OCI-LY3 (cell line): ENCODE measurements at regions not wholly inside any gene's neighbourhood (a gene's known extent, or its start where the extent isn't known, plus 50 kb on each side); places are given as distances from the start of the nearest gene placed in this dataset.

Experiments used
- EZH2phosphoT487 ChIP-seq: fragments of 200-600 bp; shearing (Covaris generic); IDR thresholded peaks from 2 replicates; pipeline ENCODE4 v1.6.1; 2018; ENCODE audit warnings: antibody characterized with exemption, mixed run types, low read depth
- TF ChIP-seq, protein P1 (sequence below): fragments of 200-600, 300-600 bp; sonication (generic); IDR thresholded peaks from 2 replicates; pipeline ENCODE4 v1.5.1; 2014; ENCODE audit warnings: antibody characterized with exemption, low read length, low read depth

DNA sequence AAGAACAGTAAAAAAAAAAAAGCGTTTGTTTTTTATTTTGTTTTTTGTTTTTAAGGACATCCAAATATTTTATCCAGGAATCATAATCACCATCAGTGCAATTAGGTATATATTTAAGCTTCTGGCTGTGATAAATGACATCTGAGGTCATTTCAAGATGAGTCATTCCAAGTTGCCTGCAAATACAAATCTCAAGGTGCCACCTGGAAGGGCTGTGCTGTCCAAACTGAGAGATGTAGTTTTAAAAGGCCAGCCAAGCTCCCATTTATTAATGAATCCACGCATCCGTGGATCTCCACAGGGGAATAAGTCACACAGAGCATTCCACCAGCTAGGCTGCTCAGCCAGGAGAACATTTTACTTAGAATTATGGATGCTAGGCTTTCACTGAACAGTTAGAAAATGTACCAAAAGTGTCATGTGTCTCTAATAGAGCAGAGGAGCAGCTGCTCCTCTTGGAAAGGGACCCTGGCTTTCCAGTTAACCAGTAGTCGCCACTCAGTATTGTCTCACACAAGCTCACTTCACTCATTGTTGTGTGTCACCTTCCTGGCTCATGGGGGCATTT is 1151.4 kb upstream of the TMEM132C start:
- TF ChIP-seq, protein P1, sequence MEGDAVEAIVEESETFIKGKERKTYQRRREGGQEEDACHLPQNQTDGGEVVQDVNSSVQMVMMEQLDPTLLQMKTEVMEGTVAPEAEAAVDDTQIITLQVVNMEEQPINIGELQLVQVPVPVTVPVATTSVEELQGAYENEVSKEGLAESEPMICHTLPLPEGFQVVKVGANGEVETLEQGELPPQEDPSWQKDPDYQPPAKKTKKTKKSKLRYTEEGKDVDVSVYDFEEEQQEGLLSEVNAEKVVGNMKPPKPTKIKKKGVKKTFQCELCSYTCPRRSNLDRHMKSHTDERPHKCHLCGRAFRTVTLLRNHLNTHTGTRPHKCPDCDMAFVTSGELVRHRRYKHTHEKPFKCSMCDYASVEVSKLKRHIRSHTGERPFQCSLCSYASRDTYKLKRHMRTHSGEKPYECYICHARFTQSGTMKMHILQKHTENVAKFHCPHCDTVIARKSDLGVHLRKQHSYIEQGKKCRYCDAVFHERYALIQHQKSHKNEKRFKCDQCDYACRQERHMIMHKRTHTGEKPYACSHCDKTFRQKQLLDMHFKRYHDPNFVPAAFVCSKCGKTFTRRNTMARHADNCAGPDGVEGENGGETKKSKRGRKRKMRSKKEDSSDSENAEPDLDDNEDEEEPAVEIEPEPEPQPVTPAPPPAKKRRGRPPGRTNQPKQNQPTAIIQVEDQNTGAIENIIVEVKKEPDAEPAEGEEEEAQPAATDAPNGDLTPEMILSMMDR = no peak
- TF ChIP-seq EZH2phosphoT487 = no peak
